ENCODE measurements at regions not wholly inside any gene's neighbourhood (a gene's known extent, or its start where the extent isn't known, plus 50 kb on each side); places are given as distances from the start of the nearest gene placed in this dataset.

DNA sequence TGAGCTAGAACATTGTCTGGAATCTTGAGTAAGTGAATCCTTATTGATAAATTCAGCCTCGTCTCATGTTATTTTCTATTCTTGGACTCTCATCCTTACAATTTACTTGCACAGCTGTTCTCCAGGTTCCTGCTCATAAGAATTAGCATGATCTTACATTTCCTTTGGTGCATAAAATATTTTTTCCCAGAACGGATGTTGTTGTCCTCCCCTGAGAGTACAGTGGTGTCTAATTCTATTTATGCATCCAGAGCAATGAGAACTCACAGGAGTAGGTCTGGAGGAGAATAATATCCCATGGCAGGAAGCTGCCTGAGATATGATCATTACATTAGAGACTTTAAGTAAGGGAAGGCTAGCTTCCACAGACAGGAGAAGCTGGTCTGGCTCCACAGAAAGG is 178.4 kb upstream of the MAST4 start:
- Mint-ChIP-seq H3K27ac (no peak overlapping the region), H3K4me3 (no peak overlapping the region)

DNA sequence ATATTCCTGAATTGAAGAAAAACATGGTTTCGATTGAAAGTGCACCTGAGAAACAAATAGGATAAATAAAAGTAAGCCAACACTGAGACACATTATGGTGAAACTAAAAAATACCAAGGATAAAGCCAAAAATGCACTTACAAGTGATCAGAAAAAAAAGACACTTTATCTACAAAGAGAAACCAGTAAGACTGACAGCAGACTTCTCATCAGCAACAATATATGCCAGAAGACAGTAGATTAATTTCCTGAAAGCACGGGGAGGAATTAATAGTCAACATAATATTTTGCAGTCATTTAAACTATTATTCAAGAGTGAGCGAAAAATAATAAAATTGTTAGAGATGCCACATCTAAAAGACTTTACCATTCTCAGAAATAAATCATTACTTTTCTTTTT is 172.7 kb upstream of the MAST4 start:
- no peaks in the 10 kb centered on the region for H3K4me1 ChIP-seq
- peaks cover 9% of the 10 kb centered on the region for H3K9me3 ChIP-seq (ENCODE audit: low read depth)
- no peaks in the 10 kb centered on the region for H3K27me3 ChIP-seq
- no peak overlapping the region for H3K27ac ChIP-seq
- no peak overlapping the region for H3K9ac ChIP-seq
- H3K4me2 ChIP-seq: no peak overlapping the region
- no peaks in the 10 kb centered on the region for H3F3A ChIP-seq (ENCODE audit: low read depth)
- H3K27me3 Mint-ChIP-seq (ENCODE audit: insufficient read depth, low read depth): no peaks in the 10 kb centered on the region
- no peaks in the 10 kb centered on the region for H3K4me1 Mint-ChIP-seq
- H3K4me3 Mint-ChIP-seq: no peak overlapping the region
- peaks cover 7% of the 10 kb centered on the region for H3K9me3 Mint-ChIP-seq
- H3K36me3 Mint-ChIP-seq: no peaks in the 10 kb centered on the region
- H3K36me3 ChIP-seq: no peaks in the 10 kb centered on the region
- DNase-seq (ENCODE audit: low spot score): no peak
- H3K4me3 ChIP-seq: no peak overlapping the region
- H2AFZ ChIP-seq (replicated peaks): no peak overlapping the region
- TF ChIP-seq, protein P1, sequence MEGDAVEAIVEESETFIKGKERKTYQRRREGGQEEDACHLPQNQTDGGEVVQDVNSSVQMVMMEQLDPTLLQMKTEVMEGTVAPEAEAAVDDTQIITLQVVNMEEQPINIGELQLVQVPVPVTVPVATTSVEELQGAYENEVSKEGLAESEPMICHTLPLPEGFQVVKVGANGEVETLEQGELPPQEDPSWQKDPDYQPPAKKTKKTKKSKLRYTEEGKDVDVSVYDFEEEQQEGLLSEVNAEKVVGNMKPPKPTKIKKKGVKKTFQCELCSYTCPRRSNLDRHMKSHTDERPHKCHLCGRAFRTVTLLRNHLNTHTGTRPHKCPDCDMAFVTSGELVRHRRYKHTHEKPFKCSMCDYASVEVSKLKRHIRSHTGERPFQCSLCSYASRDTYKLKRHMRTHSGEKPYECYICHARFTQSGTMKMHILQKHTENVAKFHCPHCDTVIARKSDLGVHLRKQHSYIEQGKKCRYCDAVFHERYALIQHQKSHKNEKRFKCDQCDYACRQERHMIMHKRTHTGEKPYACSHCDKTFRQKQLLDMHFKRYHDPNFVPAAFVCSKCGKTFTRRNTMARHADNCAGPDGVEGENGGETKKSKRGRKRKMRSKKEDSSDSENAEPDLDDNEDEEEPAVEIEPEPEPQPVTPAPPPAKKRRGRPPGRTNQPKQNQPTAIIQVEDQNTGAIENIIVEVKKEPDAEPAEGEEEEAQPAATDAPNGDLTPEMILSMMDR (IDR thresholded peaks at IDR 0.05): no peak
- TF ChIP-seq EZH2 (IDR thresholded peaks at IDR 0.05) (no peak), EZH2phosphoT487 (IDR thresholded peaks at IDR 0.05) (no peak)
- H4K20me1 ChIP-seq (ENCODE audit: low read depth): no peaks in the 10 kb centered on the region
- H3K27ac Mint-ChIP-seq: no peak overlapping the region
- no peaks in the 10 kb centered on the region for H3K79me2 ChIP-seq (ENCODE audit: low read depth)

More for the DNA sequence above, 178.4 kb upstream of the MAST4 start:
- Histone ChIP-seq H3K4me1 (no peaks in the 10 kb centered on the region), H3F3A (ENCODE audit: low read depth) (no peaks in the 10 kb centered on the region), H2AFZ (replicated peaks) (no peak overlapping the region), H4K20me1 (ENCODE audit: low read depth) (no peaks in the 10 kb centered on the region), H3K79me2 (ENCODE audit: low read depth) (no peaks in the 10 kb centered on the region), H3K36me3 (no peaks in the 10 kb centered on the region), H3K4me3 (no peak overlapping the region), H3K4me2 (no peak overlapping the region), H3K27me3 (no peaks in the 10 kb centered on the region), H3K27ac (no peak overlapping the region), H3K9ac (no peak overlapping the region), H3K9me3 (ENCODE audit: low read depth) (no peaks in the 10 kb centered on the region)
- Mint-ChIP-seq H3K9me3 (peaks cover 2% of the 10 kb centered on the region), H3K4me1 (no peaks in the 10 kb centered on the region), H3K27me3 (ENCODE audit: insufficient read depth, low read depth) (peaks cover 2% of the 10 kb centered on the region), H3K36me3 (no peaks in the 10 kb centered on the region)
- DNase-seq (ENCODE audit: low spot score): no peak
- TF ChIP-seq, protein P1 (IDR thresholded peaks at IDR 0.05): no peak
- TF ChIP-seq EZH2 (IDR thresholded peaks at IDR 0.05) (no peak), EZH2phosphoT487 (IDR thresholded peaks at IDR 0.05) (no peak)

DNA sequence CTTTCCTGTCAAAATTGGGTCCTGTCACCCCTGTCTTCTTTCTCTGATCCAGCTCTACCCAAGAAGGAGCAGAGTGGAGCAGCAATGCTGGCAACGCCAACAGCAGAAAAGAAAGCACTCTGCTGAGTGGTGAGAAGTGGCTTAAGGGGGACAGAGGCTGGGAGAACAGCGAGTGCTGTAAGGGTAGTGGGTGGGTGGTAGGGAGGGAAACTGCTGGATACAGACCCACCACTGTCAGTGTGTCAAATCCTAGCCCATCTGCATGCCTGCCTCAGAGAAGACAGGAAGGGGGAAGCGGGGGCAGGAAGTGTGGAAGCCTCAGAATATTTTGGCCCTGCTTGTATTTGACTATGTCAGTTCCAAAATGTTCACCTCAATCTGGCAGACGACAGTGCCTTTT is 170.4 kb upstream of the MAST4 start:
- H3K9ac ChIP-seq: no peak overlapping the region
- no peaks in the 10 kb centered on the region for H3K36me3 Mint-ChIP-seq
- H3F3A ChIP-seq (ENCODE audit: low read depth): no peaks in the 10 kb centered on the region
- H3K27ac ChIP-seq: no peak overlapping the region
- no peaks in the 10 kb centered on the region for H4K20me1 ChIP-seq (ENCODE audit: low read depth)
- H3K27me3 ChIP-seq: no peaks in the 10 kb centered on the region
- DNase-seq (ENCODE audit: low spot score): no peak
- no peaks in the 10 kb centered on the region for H3K4me1 ChIP-seq
- H3K27me3 Mint-ChIP-seq (ENCODE audit: insufficient read depth, low read depth): no peaks in the 10 kb centered on the region
- no peak overlapping the region for H3K4me3 ChIP-seq
- H3K9me3 ChIP-seq (ENCODE audit: low read depth): peaks cover 9% of the 10 kb centered on the region
- peaks cover 7% of the 10 kb centered on the region for H3K9me3 Mint-ChIP-seq
- H3K4me3 Mint-ChIP-seq: no peak overlapping the region
- H3K79me2 ChIP-seq (ENCODE audit: low read depth): no peaks in the 10 kb centered on the region
- H2AFZ ChIP-seq (replicated peaks): peak overlapping the region; percentile 72
- TF ChIP-seq EZH2 (IDR thresholded peaks at IDR 0.05): no peak
- no peak for TF ChIP-seq EZH2phosphoT487 (IDR thresholded peaks at IDR 0.05)
- TF ChIP-seq, protein P1 (IDR thresholded peaks at IDR 0.05): no peak
- H3K27ac Mint-ChIP-seq: no peak overlapping the region
- H3K36me3 ChIP-seq: no peaks in the 10 kb centered on the region
- H3K4me2 ChIP-seq: no peak overlapping the region
- no peaks in the 10 kb centered on the region for H3K4me1 Mint-ChIP-seq

Measured in neural progenitor cell (in vitro differentiated cells).